ENCODE measurements at regions not wholly inside any gene's neighbourhood (a gene's known extent, or its start where the extent isn't known, plus 50 kb on each side); places are given as distances from the start of the nearest gene placed in this dataset.

DNA sequence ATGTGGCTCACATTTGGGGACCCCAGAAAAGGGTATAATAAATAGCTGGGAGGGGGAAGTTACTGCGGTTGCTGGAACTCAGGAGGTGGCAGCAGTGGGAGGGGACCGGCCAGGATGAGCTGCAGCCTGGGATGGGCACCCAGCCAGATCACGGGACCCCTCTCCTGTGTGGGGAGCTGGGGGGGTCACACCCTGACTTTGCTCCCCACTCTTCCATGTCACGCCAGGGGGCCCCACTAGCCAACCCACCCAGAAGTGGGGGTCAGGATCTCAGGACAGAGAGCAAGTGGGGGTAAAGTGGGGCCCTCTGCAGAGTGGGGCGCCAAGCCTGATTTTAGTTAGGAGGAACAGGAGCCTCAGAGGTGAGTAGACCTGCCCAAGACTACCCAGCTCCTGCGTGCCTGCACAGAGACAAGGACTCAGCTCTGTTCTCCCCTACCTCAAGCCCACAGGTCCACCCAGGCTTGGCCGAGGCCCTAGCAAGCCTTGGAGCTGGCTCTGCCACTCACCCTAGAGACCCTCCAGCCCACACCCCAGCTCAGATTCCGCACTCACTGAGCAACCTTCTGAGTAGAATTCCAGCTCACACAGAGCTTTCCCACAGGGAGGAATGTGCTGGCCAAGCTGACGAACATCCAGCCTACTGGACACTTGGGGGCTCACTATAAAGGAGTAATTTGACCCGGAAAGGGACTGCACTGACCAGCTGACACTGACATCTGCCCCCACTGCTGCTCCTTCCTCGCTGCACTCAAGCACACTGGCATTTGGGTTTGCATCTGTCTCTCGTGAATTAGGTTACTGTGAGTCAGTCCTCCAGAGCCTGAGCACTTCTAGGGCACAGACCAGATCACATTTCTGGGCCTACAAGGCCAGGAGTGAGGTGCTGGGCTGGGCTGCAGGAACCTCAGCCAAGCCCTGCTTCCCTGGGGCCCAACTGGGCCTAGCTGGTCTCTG, 310.1 kb downstream of the C16orf95 start:
- H3K27me3 ChIP-seq (ENCODE audit: control insufficient read depth, insufficient read depth, low read length), result no peaks in the 10 kb centered on the region

DNA sequence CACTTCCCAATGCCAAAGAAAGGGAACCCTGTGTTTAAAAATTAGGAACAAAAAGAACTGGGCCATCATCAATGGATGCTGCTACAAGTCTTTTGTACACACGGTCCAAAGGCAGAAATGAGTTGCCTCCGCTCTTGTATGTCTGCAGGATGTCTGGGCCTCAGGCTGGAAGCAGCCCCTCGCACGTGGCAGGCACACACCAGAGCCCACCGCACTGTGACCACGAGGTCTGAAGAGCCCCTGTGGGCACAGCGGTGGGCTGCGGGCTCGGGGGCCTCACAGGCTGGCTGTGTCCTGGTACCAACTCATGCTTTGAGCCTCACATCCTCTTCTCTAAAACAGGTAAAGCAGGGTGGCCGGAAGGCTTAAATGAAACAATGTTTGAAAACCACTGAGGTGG, 309.3 kb downstream of the C16orf95 start:
- no peak for DNase-seq (ENCODE audit: low read depth)
- no peak overlapping the region for H3K4me3 ChIP-seq (ENCODE audit: low read depth, low read length)
- no peaks in the 10 kb centered on the region for H3K36me3 ChIP-seq (ENCODE audit: control insufficient read depth, insufficient read depth, low read length)
- H3K27me3 ChIP-seq (ENCODE audit: control insufficient read depth, insufficient read depth, low read length), result no peaks in the 10 kb centered on the region
- TF ChIP-seq, protein P1, sequence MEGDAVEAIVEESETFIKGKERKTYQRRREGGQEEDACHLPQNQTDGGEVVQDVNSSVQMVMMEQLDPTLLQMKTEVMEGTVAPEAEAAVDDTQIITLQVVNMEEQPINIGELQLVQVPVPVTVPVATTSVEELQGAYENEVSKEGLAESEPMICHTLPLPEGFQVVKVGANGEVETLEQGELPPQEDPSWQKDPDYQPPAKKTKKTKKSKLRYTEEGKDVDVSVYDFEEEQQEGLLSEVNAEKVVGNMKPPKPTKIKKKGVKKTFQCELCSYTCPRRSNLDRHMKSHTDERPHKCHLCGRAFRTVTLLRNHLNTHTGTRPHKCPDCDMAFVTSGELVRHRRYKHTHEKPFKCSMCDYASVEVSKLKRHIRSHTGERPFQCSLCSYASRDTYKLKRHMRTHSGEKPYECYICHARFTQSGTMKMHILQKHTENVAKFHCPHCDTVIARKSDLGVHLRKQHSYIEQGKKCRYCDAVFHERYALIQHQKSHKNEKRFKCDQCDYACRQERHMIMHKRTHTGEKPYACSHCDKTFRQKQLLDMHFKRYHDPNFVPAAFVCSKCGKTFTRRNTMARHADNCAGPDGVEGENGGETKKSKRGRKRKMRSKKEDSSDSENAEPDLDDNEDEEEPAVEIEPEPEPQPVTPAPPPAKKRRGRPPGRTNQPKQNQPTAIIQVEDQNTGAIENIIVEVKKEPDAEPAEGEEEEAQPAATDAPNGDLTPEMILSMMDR (IDR thresholded peaks at IDR 0.05; ENCODE audit: insufficient read depth, low read length, severe bottlenecking), result no peak
- FAIRE-seq, result no peak

More for the DNA sequence above, 310.1 kb downstream of the C16orf95 start:
- H3K4me3 ChIP-seq (ENCODE audit: low read depth, low read length), result no peak overlapping the region
- no peaks in the 10 kb centered on the region for H3K36me3 ChIP-seq (ENCODE audit: control insufficient read depth, insufficient read depth, low read length)
- no peak for FAIRE-seq
- TF ChIP-seq, protein P1 (IDR thresholded peaks at IDR 0.05; ENCODE audit: insufficient read depth, low read length, severe bottlenecking), result no peak
- DNase-seq (ENCODE audit: low read depth), result no peak

DNA sequence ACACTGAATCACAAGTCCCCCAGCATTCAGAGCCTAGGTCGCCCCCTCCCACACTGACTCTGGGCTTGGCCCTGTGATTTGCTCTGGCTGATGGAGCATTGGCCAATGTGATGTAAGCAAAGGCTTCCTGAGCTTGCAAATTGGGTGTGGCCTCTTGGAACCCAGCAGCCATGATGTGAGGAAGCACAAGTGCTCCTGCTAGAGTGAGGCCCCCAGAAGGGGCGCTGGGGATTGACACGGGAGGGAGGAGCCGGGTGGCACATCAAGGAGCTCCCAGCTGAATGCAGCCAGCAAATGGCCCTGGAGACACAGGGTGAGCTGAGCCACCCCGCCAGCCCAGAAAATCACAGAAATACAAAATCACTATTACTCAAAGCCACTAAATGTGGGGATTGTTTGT, 308.5 kb downstream of the C16orf95 start:
- Histone ChIP-seq H3K4me3 (ENCODE audit: low read depth, low read length) (no peak overlapping the region), H3K36me3 (ENCODE audit: control insufficient read depth, insufficient read depth, low read length) (no peaks in the 10 kb centered on the region), H3K27me3 (ENCODE audit: control insufficient read depth, insufficient read depth, low read length) (no peaks in the 10 kb centered on the region)
- FAIRE-seq (no peak), DNase-seq (ENCODE audit: low read depth) (no peak)
- TF ChIP-seq, protein P1 (IDR thresholded peaks at IDR 0.05; ENCODE audit: insufficient read depth, low read length, severe bottlenecking), result no peak

DNA sequence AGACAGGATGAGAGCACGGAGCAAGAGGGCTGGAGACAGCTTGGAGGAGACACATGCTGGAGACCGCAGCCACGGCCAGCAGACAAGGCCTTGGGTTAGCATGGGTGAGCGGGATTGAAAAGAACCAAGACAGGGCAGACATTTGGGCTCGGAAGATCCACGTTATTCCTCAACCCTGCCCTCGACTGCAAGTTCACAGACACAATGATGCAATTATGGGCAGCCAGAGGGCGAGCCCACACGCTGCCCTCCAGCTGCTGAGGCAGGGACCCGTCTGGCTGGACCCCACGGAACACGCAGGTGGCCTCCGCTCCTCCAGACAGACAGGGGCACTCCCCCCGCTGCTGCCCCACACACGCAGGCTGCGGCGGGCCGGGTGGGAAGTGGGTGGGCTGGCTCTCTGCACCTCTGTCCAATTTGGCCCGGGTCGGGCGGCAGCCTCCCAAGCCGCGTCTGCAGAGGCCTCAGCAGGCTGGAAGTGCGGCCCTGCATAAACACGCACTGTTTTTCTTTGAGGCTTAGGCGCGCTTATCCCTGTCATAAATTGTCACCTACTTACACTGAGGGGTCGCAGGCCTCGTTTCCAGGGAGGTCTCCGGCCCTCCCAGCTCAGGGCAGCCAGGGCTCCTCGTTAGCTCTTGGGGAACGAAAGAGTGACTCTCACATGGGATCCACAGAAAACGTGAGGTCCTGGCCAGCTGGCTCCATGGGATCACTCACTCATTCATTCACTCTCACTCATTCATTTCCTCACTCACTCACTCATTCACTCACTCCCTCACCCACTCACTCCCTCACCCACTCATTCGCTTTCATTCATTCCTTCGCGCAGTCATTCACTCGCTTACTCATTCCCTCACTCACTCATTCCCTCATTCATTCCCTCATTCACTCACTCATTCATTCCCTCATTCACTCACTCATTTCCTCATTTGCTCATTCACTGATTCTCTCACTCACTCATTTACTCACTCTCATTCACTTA, 303.9 kb downstream of the C16orf95 start:
- TF ChIP-seq, protein P1 (IDR thresholded peaks at IDR 0.05; ENCODE audit: insufficient read depth, low read length, severe bottlenecking), result no peak
- H3K36me3 ChIP-seq (ENCODE audit: control insufficient read depth, insufficient read depth, low read length), result no peaks in the 10 kb centered on the region
- H3K4me3 ChIP-seq (ENCODE audit: low read depth, low read length), result no peak overlapping the region
- no peak for DNase-seq (ENCODE audit: low read depth)
- no peak for FAIRE-seq
- no peaks in the 10 kb centered on the region for H3K27me3 ChIP-seq (ENCODE audit: control insufficient read depth, insufficient read depth, low read length)

DNA sequence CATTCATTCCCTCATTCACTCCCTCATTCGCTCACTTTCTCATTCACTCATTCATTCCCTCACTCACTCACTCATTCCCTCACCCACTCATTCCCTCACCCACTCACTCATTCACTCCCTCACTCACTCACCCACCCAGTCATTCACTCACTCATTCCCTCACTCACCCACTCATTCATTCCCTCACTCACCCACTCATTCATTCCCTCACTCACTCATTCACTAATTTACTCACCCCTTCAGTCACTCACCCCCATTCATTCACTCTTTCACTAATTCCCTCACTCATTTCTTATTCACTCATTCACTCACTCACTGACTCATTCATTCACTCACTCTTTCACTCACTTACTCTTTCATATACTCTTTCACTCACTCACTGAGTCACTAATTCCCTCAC, 303.1 kb downstream of the C16orf95 start:
- no peak for DNase-seq (ENCODE audit: low read depth)
- H3K4me3 ChIP-seq (ENCODE audit: low read depth, low read length), result no peak overlapping the region
- FAIRE-seq, result no peak
- H3K36me3 ChIP-seq (ENCODE audit: control insufficient read depth, insufficient read depth, low read length), result no peaks in the 10 kb centered on the region
- H3K27me3 ChIP-seq (ENCODE audit: control insufficient read depth, insufficient read depth, low read length), result no peaks in the 10 kb centered on the region
- TF ChIP-seq, protein P1 (IDR thresholded peaks at IDR 0.05; ENCODE audit: insufficient read depth, low read length, severe bottlenecking), result no peak

All from bronchial epithelial cell (primary cell).